Natural killer cell treated with Interleukin-12 subunit alpha and Interleukin-12 subunit beta and Interleukin-15 and Interleukin-18, amount 100 ng/mL, for 72 hours (primary cell): ENCODE measurements at regions not wholly inside any gene's neighbourhood (a gene's known extent, or its start where the extent isn't known, plus 50 kb on each side); places are given as distances from the start of the nearest gene placed in this dataset.

ENCODE experiments used
- ATAC-seq, 2 donors: fragments of 150-1000 bp; cut with Tn5 transposase in 1 of 2; sonication (Bioruptor Pico), chemical (Tn5 transposase) in 1 of 2; 2 replicates each; pipeline ENCODE4 v1.10.0; 2021
- DNase-seq: peaks from one replicate; pipeline ENCODE4 v3.0.0; 2022; ENCODE audit warnings: low spot score
- H3K27ac Mint-ChIP-seq, 2 donors: 1 replicate in 1 of 2; 2 replicates in 1 of 2; pipeline ENCODE4 v1.8.0; 2022; ENCODE audit warnings: mixed read lengths in 2 of 2, mild to moderate bottlenecking in 1 of 2, moderate library complexity in 1 of 2
- H3K27me3 Mint-ChIP-seq, 2 donors: 1 replicate in 1 of 2; 2 replicates in 1 of 2; pipeline ENCODE4 v1.8.0; 2022; ENCODE audit warnings: mixed read lengths in 2 of 2
- H3K36me3 Mint-ChIP-seq: one replicate; pipeline ENCODE4 v1.8.0; 2022; ENCODE audit warnings: mixed read lengths
- H3K4me1 Mint-ChIP-seq, 2 donors: 1 replicate in 1 of 2; 2 replicates in 1 of 2; pipeline ENCODE4 v1.8.0; 2022; ENCODE audit warnings: low read depth in 2 of 2, mixed read lengths in 2 of 2, mild to moderate bottlenecking in 1 of 2
- H3K4me3 Mint-ChIP-seq: one replicate; pipeline ENCODE4 v1.8.0; 2022; ENCODE audit warnings: mixed read lengths
- H3K9me3 Mint-ChIP-seq: 2 replicates; pipeline ENCODE4 v1.8.0; 2022; ENCODE audit warnings: mixed read lengths

DNA sequence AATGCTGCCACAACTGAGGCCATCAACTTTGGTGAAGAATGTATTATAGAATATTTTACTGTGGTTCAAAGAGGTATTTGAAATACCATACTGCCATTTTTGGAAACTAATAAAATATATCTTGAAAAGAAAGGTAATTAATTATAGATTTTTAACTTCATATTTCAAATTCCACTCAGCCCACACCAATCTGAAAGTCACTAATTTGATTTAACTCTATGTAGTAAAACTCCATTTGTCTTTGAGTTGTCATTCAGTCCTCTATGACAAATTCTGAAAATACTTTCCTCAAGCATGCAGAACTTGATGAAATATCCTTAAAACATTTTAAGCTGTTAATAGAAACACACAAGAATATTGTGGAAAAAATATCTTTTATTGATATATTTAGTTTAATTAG, 1196.7 kb upstream of the CITED2 start:
- Mint-ChIP-seq H3K9me3 (no peaks in the 10 kb centered on the region), H3K36me3 (no peaks in the 10 kb centered on the region), H3K27ac (no peak overlapping the region), H3K4me1 (no peaks in the 10 kb centered on the region), H3K4me3 (no peak overlapping the region), H3K27me3 (no peaks in the 10 kb centered on the region)
- DNase-seq (no peak), ATAC-seq (no peak)

DNA sequence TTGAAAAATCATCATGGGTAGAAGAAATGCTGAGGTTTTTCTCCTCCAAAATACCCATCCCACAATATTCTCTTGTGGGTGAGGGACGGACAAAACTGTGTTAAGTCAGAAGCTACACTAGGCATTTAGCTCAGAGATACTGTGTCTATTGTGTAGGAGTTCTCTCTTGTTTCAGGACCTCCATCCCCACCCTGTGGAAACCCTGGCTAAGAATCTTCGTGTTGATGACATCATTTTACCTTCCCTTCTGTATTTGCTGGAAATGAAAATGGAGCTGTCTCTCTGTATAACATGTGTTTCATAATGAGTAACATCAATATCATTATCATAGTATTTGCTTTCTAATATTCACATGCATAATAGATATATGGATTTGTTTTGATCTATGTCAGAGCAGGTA, 1193.0 kb upstream of the CITED2 start:
- ATAC-seq (no peak), DNase-seq (no peak)
- H3K4me1 Mint-ChIP-seq: no peaks in the 10 kb centered on the region
- no peaks in the 10 kb centered on the region for H3K9me3 Mint-ChIP-seq
- H3K4me3 Mint-ChIP-seq: no peak overlapping the region
- H3K27ac Mint-ChIP-seq: no peak overlapping the region
- no peaks in the 10 kb centered on the region for H3K36me3 Mint-ChIP-seq
- H3K27me3 Mint-ChIP-seq: no peaks in the 10 kb centered on the region

DNA sequence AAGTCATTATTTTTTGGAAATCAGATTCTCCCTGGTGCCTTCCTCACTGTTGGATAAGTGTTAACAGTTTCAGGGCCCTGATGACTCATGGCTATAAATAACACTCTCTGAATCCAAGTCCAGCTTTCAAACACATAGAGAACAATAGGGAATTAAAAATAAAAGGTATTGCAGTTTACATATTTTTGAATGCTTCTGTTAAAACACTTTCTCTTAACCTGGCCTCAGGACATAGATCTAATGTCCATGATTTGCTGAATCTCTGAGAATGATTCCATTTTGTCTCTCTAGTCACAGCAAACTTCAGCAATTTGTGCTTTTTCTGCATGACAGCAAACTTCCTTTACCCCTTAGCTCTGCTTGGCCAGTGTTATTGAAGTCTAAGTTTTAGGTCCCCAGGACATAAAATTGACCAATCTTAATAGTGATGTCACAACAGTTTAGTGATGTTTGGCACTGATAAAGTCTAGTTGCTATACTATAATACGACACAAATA, 1192.4 kb upstream of the CITED2 start:
- Mint-ChIP-seq H3K9me3 (no peaks in the 10 kb centered on the region), H3K27ac (no peak overlapping the region), H3K27me3 (no peaks in the 10 kb centered on the region), H3K36me3 (no peaks in the 10 kb centered on the region), H3K4me3 (no peak overlapping the region), H3K4me1 (no peaks in the 10 kb centered on the region)
- no peak for DNase-seq
- no peak for ATAC-seq

DNA sequence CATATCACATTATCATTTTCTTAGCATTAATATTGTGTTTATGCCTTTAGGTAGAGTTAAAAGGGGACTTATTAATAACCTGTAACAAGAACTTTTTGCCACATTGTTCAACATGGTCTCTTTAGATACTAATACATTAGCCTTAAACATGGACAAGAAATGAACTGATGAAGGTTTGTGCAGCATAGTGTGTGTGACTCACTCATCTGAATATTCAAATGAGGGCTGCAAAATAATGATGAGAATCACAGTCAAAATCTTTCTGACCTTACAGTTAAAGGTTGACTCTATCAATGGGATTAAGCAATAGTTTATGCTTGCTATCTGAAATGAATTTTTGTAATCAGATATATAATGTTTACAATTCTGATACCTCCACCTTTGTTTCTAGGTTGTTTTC, 1189.3 kb upstream of the CITED2 start:
- Mint-ChIP-seq H3K4me1 (no peaks in the 10 kb centered on the region), H3K27ac (no peak overlapping the region), H3K9me3 (no peaks in the 10 kb centered on the region), H3K4me3 (no peak overlapping the region), H3K36me3 (no peaks in the 10 kb centered on the region), H3K27me3 (no peaks in the 10 kb centered on the region)
- no peak for ATAC-seq
- DNase-seq: no peak

DNA sequence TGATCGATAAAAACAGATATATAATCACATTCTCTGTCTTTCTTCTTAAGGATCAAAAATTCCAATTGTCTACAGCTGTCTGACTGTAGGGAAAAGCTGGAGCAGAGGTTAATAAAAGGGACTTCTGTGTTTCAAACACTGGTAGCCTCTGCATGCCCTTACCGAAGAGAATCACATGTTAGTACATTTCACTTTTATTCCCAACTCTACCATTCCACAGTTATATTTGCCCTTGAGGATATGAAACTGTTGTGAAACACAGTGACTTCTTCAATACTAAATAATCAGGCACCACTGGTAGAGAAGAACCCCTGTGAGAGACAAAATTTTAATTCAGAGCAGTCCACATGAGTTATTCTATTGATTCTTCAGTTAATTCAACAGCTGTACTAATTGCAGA, 1187.3 kb upstream of the CITED2 start:
- ATAC-seq (no peak), DNase-seq (no peak)
- H3K27me3 Mint-ChIP-seq: no peaks in the 10 kb centered on the region
- no peaks in the 10 kb centered on the region for H3K36me3 Mint-ChIP-seq
- no peak overlapping the region for H3K27ac Mint-ChIP-seq
- H3K4me1 Mint-ChIP-seq: no peaks in the 10 kb centered on the region
- peaks cover 4% of the 10 kb centered on the region for H3K9me3 Mint-ChIP-seq
- no peak overlapping the region for H3K4me3 Mint-ChIP-seq

DNA sequence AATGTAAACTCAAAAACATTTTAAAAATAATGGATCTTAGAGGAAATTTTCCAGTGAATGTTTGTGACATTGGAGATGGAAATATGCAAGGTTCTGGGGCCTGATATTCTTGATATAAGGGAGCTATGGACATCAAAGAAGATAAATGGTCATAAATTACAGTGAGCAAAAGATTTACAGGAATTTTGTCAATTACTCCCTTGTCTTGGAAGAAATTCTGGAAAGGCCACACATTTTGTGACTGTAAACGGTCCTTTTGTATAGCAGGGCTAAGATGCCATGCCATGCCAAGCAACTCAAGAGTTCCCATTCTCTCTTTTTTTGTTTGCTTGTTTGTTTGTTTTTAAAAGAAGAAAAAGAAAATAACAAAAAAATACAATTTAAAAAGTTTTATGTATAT, 1186.2 kb upstream of the CITED2 start:
- no peaks in the 10 kb centered on the region for H3K4me1 Mint-ChIP-seq
- no peak for DNase-seq
- no peak overlapping the region for H3K4me3 Mint-ChIP-seq
- no peak overlapping the region for H3K27ac Mint-ChIP-seq
- no peaks in the 10 kb centered on the region for H3K27me3 Mint-ChIP-seq
- ATAC-seq: no peak
- H3K9me3 Mint-ChIP-seq: peaks cover 4% of the 10 kb centered on the region
- H3K36me3 Mint-ChIP-seq: no peaks in the 10 kb centered on the region

DNA sequence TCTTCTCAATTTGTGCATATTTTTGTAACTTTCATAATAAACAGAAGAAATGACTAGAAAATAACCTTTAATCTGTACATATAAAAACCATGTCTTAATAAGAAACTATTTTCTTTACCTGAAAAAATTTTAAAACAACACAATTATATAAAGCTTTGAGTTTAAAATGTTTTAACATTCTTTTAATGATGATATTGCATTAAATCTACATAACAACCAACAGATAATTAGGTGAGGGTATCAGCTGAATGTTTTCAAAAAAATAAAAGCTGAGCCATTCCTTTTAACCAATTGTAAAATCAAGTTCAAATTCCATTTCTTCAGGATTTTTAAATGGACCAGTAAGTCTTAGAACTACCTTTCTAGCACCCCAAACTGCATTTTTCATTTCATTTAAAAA, 1185.0 kb upstream of the CITED2 start:
- ATAC-seq (no peak), DNase-seq (no peak)
- Mint-ChIP-seq H3K36me3 (no peaks in the 10 kb centered on the region), H3K4me1 (no peaks in the 10 kb centered on the region), H3K27me3 (no peaks in the 10 kb centered on the region), H3K4me3 (no peak overlapping the region), H3K27ac (no peak overlapping the region), H3K9me3 (peaks cover 4% of the 10 kb centered on the region)

DNA sequence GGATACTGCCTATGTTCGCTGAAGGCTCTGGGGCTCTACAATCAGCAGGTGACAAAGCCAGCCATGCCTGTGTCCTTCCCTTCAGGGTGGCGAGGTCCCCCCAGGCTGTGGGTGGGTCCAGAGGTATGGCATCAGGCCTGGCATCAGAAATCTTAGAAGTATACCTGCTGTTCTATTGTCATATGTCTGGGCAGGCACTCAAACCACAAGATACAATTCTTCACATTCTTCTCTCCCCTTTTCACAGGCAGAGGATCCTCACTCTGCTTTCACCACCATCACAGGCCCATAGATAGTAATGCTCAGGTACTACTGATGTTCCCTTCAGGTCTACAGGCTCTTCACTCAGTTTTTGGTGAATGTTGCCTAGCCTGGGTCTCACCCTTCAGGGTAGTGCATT, 1180.0 kb upstream of the CITED2 start:
- DNase-seq (no peak), ATAC-seq (no peak)
- peaks cover 8% of the 10 kb centered on the region for H3K9me3 Mint-ChIP-seq
- no peak overlapping the region for H3K27ac Mint-ChIP-seq
- H3K27me3 Mint-ChIP-seq: no peaks in the 10 kb centered on the region
- H3K36me3 Mint-ChIP-seq: no peaks in the 10 kb centered on the region
- no peak overlapping the region for H3K4me3 Mint-ChIP-seq
- H3K4me1 Mint-ChIP-seq: no peaks in the 10 kb centered on the region

DNA sequence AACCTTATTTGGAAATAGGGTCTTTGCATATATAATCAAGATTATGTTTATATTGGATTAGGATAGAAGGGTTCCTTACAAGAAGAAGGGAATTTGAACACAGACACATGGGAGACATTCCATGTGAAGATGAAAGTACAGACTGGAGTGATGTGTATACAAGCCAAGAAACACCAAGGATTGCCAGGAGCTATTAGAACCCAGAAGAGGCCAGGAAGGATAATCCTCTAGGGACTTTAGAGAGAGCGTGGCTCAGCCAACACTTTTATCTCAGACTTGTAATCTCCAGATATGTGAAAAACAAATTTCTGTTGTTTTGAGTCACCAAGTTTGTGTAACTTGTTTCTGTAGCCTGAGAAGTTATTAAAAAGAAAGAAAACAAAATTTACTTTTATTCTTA, 1173.9 kb upstream of the CITED2 start:
- Mint-ChIP-seq H3K4me1 (no peaks in the 10 kb centered on the region), H3K27me3 (no peaks in the 10 kb centered on the region), H3K9me3 (peaks cover 9% of the 10 kb centered on the region)

DNA sequence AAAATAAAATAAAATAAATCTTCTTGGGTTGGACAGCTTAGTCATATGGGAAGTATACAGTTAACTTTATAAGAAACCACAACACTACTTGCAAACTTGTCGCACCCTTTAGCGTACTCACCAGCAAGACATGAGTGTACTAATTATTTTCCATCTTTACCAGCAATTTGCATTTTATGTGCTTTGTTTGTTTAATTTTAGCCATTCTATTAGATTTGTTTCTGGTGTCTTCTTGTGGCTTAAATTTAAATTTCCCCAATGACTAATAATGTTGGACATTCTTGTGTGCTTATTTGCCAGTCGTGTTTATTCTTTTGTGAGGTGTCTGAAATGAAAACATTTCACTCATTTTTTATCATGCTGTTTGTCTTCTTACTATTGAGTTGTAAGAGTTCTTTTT, 1172.2 kb upstream of the CITED2 start:
- ATAC-seq: no peak
- Mint-ChIP-seq H3K4me1 (no peaks in the 10 kb centered on the region), H3K4me3 (no peak overlapping the region), H3K27me3 (no peaks in the 10 kb centered on the region), H3K27ac (no peak overlapping the region), H3K9me3 (peaks cover 12% of the 10 kb centered on the region), H3K36me3 (no peaks in the 10 kb centered on the region)
- no peak for DNase-seq

More for the DNA sequence above, 1173.9 kb upstream of the CITED2 start:
- ATAC-seq (no peak), DNase-seq (no peak)
- Mint-ChIP-seq H3K36me3 (no peaks in the 10 kb centered on the region), H3K27ac (no peak overlapping the region), H3K4me3 (no peak overlapping the region)

DNA sequence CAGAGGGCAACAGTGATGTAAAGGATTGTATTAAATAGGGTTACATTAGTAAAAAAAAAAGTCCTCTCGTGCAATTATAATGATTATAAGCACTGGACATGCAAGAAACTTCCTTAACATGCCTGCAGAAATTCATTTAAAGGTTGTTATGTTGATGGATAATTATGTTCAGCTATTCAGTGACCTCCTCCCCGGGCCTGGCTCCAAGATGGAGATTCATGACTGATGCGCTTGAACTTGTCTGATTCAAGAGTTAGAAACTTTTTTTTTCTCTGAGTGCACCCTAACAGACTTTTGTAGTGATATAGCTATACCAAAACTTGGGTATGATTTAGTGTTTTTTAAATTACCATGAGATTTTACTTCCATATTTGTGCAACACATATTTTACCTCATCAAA, 1170.0 kb upstream of the CITED2 start:
- H3K4me3 Mint-ChIP-seq: no peak overlapping the region
- no peak for DNase-seq
- H3K36me3 Mint-ChIP-seq: no peaks in the 10 kb centered on the region
- H3K27ac Mint-ChIP-seq: no peak overlapping the region
- no peaks in the 10 kb centered on the region for H3K4me1 Mint-ChIP-seq
- peaks cover 12% of the 10 kb centered on the region for H3K9me3 Mint-ChIP-seq
- no peak for ATAC-seq
- H3K27me3 Mint-ChIP-seq: no peaks in the 10 kb centered on the region

DNA sequence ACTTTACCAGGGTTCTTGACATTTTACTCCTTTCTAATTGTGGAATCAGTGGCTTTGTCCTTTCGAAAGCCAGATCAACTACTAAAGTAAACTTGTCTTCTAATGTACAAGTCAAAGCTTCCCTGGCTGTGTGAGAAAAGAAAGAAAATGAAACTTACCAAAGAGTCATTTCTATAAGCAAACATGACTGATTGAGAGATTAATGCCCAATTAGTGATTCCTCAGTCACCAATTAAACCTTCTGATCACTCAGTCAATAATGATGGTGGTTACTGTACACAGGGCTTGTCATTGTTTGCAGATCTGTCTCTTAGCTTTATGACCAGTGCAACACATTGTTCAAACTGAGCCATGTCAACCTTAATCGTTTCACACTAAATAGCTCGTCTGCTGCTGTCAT, 1168.4 kb upstream of the CITED2 start:
- ATAC-seq (no peak), DNase-seq (no peak)
- H3K27ac Mint-ChIP-seq: no peak overlapping the region
- no peaks in the 10 kb centered on the region for H3K4me1 Mint-ChIP-seq
- H3K36me3 Mint-ChIP-seq: no peaks in the 10 kb centered on the region
- H3K4me3 Mint-ChIP-seq: no peak overlapping the region
- H3K9me3 Mint-ChIP-seq: peaks cover 7% of the 10 kb centered on the region
- H3K27me3 Mint-ChIP-seq: no peaks in the 10 kb centered on the region

DNA sequence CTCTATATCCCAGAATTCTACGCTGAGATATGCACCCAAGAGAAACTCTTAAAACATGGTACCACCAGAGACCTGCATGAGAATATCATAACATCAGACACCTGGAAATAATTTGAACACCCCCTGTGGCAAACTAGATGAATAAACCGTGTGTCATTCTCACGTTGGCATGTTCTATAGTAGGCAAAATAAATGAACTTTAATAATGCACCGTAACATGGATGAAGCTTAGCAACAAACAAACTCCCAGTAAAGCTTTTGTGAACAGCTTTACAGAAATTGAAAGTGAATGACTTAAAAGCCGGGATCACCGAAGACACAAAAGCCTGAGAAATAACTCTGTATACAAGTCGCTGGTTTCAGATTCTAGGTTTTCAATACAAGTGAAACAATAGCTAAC, 1166.8 kb upstream of the CITED2 start:
- peaks cover 9% of the 10 kb centered on the region for H3K9me3 Mint-ChIP-seq
- H3K4me3 Mint-ChIP-seq: no peak overlapping the region
- no peaks in the 10 kb centered on the region for H3K4me1 Mint-ChIP-seq
- ATAC-seq (no peak), DNase-seq (no peak)
- H3K27ac Mint-ChIP-seq: no peak overlapping the region
- no peaks in the 10 kb centered on the region for H3K27me3 Mint-ChIP-seq
- H3K36me3 Mint-ChIP-seq: no peaks in the 10 kb centered on the region

DNA sequence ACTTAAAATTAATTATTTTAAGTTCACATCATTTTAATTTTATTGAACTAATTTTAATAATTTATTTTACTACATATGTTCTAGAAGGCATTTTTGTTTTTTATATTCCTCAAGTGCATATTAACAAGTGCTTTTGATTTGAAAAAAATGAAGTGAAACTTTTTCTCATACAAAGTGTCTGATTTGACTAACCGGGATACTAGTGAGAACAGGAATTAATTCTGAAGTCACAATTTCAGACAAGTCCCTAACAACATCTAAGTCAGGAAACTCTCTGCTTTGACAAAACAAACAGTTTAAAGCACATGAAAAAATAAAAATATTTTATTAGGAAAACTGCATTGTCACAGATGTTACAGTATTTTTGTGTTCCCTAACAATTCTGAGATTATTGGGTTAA, 1166.3 kb upstream of the CITED2 start:
- H3K9me3 Mint-ChIP-seq: peaks cover 9% of the 10 kb centered on the region
- H3K4me1 Mint-ChIP-seq: no peaks in the 10 kb centered on the region
- H3K36me3 Mint-ChIP-seq: no peaks in the 10 kb centered on the region

DNA sequence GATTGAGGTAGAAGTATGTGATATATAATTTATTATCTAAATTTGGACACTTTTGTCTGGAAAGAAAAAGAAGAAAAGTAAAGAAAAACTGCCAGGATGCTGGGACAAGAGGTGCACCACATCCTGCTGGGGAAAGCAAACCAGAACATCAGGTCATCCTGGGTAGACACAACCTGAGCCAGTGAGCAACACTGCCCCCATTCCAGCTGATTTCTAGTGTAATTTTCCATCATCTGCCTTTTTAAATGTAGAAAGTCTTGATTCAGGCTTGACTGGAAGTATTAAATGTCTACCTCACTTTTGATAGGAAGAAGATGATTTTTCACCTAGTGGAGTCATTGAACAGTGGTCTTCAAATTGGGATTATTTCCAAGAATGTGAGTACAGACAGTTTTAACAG, 1164.5 kb upstream of the CITED2 start:
- Mint-ChIP-seq H3K36me3 (no peaks in the 10 kb centered on the region), H3K4me1 (no peaks in the 10 kb centered on the region), H3K27ac (no peak overlapping the region), H3K27me3 (no peaks in the 10 kb centered on the region), H3K4me3 (no peak overlapping the region), H3K9me3 (peaks cover 10% of the 10 kb centered on the region)
- DNase-seq (no peak), ATAC-seq (no peak)

More for the DNA sequence above, 1166.3 kb upstream of the CITED2 start:
- H3K27me3 Mint-ChIP-seq: no peaks in the 10 kb centered on the region
- no peak overlapping the region for H3K4me3 Mint-ChIP-seq
- no peak for ATAC-seq
- H3K27ac Mint-ChIP-seq: no peak overlapping the region
- DNase-seq: no peak
